GM19455 (cell line): ENCODE measurements at regions not wholly inside any gene's neighbourhood (a gene's known extent, or its start where the extent isn't known, plus 50 kb on each side); places are given as distances from the start of the nearest gene placed in this dataset.
"Not testable (repeated sequence)": the region's sequence is repeated elsewhere in the genome, so short reads cannot be mapped to it uniquely, and the experiment has no call there.

Source experiments
- ATAC-seq: cut with Tn5 transposase; IDR thresholded peaks from one replicate; pipeline ENCODE4 v1.9.1; 2021; ENCODE audit not compliant: unreplicated experiment

DNA sequence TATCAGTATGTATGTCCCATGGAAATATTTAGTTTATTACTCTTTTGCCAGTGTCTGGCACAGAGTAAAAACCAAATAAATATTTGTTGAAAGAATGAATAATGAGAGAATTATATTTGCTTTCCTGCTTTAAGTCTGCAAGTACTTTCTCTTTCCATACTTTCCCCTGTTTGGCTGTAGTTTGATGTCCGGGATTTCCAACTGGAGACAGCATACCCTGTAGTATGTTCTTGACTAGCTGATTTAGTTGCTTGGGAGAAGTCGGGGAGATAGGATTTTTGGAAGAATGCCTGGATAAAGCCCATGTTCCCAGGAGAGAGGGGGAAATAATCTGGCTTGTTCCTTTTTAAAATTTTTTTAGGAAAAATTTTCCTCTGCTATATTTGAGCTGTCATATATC, 516.1 kb downstream of the CCSER2 start:
- no peak for ATAC-seq

DNA sequence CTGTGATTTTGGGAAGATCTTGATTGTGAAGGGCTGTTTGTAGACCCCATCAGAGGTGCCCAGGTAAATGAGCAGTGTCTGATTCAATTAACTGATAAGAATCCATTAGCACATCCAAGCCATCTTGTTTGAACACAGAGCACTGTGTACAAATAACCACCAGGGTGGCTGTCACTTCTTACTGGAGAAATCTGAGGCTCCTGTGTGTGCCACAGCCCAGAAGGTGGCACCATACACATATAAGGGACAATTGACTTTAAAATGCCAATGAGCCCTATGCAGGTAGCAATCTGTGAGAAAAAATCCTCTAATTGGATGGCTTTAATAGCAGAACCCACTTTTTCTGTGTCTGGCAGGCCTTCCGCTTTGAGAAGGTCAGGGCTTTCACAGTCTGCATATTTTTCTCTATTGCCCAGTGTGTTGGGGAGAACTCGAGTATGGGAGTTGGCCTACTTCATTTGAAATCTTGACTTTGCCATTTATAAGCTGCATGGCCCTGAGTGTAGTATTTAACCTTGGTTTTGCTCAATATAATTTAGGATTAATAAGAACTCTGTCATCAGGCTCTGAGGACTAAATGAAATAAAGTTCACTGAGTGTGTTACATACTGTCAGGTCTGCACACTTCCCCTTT, 517.4 kb downstream of the CCSER2 start:
- ATAC-seq: no peak

DNA sequence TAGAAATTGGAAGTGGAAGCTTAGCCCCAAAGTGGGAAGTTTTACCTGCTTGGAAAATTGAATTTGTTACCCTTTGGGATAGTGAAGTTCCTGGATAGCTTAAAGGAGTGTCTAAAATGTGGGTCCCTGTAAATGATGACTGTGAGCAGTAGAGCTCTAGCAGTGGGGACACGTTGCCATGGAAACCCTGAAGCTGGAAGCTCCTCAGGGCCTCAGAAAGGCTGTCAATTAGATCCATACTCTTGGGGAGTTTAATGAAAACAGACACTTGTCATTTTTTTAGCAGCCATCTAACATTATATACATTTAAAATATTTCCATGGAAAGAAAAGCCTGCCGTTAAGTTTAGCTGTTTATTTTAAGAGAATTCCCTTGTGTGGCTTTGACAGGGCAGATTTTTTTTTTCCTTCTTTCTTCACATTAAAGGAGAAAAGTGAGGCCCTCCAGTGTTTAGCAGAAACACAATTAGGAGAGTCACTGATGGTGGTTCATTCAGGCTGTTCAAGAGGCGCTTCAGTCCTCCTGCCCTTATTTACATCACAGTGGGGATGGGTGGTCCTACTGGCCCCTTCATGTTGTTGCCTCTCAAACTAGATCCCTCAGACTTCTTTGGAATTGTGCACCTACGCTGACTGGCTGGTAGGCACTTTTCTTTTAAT, 518.4 kb downstream of the CCSER2 start:
- no peak for ATAC-seq

DNA sequence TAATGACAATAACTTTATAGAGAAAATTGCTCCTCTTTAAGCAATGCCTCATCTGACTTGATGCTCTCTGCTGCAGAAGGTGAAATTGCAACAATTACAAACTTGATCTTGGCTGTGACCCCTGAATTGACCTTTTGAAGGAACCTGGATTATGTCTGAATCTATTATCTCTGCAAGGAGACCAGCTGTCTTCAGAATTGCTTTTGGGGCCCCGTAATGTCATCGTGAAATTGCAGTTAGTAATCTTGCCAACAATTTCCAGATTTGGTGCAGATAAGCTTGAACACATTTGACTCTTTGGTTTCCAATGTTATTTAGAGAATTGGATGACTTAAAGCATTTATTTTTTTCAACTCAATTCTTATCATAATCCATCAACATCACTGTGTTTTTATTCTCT, 520.6 kb downstream of the CCSER2 start:
- no peak for ATAC-seq

DNA sequence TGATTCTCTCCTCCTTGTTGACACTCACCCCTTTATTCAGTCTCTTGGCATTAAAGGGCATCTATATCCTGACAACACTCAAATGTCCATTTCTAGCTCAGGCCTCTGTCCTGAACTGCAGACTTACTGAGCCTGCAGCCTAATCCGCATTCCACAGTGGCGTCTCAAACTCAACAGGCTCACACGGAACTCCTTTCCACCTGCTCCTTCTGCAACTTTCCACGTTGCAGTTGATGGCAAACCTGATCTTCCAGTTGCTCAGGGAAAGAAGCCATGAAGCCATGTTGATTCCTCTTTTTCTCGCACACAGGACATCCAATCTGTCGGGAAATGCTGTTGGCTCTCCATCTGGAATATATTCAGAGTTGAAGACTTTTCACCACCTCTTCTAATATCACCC, 522.4 kb downstream of the CCSER2 start:
- ATAC-seq: no peak

DNA sequence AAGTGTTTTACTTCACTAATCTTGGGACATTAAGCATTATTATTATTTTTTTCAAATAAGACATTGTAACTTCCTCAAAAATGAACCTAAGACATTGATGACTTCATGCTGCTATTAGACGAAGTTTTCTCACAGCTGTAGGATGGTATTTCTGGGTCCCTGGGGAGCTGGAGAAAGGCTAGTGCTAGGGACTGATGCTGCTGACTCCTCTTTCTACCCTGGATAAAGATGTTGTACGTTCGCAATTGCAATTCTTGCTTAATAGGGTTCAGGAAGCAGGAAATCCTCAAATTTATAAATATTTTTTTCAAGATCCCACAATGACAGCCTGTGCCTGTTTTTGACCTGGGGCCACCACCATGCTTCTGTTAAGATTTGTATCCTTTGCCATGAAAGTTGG, 526.0 kb downstream of the CCSER2 start:
- no peak for ATAC-seq

DNA sequence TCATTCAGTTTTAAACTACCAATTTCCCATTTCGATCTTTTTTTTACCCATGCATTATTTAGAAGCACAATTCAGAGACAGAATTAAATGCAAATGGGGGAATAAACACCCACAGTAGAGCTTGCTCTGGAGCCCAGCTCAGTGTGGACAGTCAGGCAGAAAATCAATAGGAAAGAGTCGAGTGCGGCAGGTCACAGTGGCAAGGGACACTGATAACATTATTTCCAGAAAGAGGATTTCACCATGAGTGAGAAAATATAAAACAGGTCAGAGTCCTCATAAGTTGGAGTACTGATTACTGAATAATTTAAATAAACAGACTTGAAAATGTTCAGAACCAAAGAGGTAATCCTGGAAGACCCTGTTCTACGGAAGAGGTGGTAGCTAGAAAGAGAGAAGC, 532.5 kb downstream of the CCSER2 start:
- no peak for ATAC-seq

DNA sequence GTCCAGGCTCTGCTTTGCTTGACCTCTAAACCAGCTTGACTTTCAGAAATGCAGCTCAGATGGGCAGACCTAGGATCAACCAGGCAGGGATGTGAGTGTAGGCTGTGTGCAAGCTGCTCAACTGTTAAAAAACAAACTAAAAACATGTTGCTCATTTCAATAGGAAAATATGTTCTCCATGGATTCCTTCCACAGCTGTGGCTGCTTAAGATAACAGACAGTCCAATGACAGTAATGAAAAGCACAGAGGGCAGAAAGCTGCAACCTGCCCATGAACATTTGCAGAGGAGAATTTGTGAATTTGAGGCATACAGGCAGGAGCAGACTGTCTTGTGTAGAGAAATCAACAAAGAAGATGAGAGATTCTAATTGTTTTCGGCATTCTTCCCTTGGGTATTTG, 534.2 kb downstream of the CCSER2 start:
- no peak for ATAC-seq

DNA sequence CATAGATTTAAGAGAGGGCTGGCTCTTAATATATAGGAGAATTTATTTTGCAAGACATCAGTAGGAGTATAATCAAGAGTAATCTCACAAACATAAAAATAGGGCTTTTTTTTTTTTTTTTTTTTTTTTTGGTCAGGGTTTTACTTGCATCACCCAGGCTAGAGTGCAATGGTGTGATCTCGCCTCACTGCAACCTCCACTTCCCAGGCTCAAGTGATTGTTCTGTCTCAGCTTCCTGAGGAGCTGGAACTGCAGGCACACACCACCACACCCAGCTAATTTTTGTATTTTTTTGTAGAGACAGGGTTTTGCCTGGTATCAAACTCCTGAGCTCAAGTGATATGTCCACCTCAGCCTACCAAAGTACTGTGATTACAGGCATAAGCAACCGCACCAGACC, 535.3 kb downstream of the CCSER2 start:
- ATAC-seq: no peak

DNA sequence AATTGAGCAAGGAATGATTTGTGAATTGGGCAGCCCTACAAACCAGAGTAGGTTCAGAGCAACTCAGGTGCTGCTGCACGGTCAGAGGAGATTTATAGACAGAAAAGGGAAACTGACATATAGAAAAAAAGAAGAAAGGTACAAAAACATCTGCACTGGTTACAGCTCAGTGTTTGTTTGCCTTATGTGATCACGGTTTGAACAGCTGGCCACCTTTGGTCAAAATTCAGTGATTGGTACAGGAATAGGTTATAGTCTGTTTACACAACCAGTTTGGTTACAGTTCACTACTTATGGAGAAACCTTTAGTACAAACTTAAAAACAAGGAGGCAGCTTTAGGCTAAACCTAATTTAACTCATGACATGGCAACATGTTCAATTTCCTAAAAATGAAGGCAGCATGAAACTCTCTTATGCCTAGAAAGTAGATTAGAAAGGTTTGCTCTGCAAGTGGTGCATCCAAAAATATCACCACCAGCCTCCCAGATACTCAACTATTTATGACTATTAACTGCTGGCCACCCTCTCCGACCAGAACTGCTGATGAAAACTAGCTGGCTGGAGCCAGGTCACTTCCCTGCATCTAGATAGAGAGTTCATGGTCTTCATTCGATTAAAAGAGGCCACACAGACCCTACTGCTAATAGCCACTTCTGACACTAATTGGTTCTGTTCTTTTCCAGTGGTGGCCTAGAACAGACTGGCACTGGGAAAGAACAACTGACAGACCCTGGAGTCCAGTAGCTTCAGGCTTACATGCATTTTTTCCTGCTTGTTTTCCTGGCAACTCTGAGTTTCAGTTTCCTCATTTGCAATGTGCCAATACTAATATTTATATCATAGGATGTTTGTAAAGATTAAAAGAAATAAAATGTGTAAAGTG, 548.0 kb downstream of the CCSER2 start:
- no peak for ATAC-seq

DNA sequence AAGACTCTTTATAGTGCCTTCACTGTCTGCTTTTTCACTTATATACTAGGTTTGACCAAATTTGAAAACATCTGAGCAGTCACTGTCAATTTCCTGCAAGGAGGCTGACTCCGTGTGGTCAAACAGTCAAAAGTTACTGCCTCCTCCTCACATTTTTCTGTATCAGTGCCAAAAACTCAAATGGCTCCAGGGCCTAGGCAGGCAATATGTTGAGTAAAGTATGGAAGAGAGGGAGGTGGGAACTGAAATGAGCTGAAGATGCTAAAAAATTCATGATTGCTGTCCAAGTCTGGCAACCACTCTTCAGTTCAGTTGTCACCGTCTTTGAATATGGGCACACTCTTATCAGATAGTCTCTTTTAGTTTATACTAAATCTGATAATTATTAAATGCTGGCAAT, 551.6 kb downstream of the CCSER2 start:
- no peak for ATAC-seq

DNA sequence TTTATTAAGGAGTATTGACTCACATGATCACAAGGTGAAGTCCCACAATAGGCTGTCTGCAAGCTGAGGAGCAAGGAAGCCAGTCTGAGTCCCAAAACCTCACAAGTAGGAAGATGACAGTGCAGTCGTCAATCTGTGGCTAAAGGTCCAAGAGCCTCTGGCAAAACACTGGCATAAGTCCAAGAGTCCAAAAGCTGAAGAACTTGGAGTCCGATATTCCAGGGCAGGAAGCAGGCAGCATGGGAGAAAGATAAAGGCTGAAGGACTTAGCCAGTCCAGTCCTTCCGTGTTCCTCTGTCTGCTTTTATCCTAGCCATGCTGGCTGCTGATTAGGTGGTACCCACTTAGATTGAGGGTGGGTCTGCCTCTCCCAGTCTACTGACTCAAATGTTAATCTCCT, 553.3 kb downstream of the CCSER2 start:
- ATAC-seq: not testable (repeated sequence)

DNA sequence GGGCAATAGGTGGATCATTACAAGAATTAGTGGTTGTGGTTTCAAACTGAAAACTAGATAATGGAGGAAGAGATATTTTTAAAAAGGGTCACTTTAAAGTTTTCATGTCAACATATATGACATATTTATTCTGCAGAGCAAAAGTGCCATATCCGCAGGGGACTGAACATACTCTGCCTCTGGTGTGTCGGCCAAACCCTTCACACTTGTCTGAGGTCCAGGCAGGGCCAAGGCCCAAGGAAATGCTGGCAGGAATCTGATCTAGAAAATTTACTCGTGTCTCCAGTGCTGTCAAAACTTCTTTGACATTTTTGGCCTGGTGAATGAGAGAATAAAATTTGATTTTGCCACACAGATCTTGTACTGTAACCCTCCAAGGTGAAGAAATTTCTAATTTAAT, 562.3 kb downstream of the CCSER2 start:
- no peak for ATAC-seq

DNA sequence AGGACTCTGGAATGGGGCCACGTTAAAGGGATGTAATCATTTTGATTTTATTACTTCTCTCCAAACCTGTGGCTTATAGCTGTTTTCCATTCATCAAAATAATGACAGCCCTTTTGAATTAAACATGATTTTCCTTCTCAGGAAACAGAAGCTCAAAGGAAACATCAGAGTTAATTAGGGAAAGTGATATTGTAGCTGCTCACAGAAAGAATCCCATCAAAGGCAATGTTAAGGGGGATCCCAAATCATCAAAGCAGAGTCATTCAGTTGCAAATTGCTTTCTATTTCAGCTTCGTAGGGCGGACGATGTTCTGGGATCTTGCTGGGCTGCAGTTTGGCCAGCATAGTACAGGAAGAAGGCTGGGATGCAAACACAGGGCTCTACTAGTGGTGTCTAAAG, 563.2 kb downstream of the CCSER2 start:
- no peak for ATAC-seq

DNA sequence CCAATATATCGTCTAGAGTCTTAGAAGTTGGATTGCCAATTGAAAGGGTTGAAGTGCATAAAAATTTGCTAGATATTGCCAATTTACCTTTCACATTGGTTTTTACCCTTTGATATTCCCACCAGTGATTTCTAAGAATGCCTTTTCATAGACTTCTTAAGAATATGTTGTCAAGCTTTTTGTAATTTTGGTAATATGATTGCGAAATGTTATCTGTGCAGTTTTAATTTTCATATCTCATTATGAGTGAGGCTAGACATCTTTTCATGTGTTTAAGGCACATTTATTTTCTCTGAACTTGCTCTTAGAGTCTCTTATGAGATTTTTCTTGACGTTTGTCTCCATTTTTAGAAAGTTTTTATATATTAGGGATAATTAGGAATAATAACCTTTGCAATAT, 567.2 kb downstream of the CCSER2 start:
- no peak for ATAC-seq

DNA sequence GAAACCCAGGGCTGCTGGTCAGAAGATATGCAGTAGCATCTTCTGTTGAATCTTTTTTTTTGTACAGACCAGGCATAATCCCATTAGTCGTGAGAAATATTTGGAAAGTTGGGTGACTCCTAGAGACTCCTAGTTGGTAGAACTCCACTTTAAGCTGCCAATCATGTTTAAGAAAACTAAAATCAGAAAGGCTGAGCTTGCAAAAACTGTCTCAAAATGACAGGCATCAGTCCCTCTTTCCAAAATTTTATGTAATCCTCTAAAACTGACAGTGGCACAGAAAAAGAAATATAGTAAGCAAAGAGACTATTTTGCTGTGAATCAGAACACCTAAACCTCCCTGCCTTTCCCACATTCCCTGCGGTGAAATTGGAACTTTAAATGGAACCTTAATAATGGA, 568.5 kb downstream of the CCSER2 start:
- ATAC-seq: no peak

DNA sequence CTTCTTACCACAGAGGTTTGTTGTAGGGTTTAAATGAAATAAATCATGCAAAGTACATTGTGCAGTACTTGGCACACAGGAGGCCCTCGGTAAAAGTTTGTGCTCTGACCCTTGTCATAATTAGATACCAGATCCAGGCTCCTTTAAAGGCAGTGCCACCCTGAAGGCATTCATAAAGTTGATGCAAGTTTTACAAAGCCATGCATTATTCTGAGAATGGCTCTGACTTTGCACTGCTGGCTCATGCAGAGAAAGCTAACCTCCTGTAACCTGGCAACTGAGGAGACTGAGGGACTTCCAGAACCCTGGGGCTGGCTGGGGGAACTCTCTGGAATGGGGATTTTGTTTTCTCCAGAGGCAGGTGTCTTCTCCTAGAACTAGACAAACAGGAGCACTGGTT, 570.9 kb downstream of the CCSER2 start:
- ATAC-seq: no peak

DNA sequence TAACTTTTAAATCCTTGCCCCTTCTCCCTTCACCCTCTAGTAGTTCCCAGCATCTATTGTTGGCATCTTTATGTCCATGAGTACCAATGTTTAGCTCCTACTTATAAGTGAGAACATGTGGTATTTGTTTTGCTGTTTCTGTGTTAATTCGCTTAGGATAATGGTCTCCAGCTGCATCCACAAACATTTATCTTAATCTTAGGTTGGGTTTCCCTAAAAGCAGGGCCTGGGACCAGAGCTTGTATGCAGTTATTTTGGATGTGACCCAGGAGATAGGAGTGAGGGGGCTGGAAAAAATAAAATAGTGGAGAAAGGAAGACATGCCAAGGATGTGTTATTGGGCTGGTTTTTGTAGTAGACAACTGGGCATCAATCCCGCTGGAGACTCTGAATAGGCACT, 571.8 kb downstream of the CCSER2 start:
- no peak for ATAC-seq

DNA sequence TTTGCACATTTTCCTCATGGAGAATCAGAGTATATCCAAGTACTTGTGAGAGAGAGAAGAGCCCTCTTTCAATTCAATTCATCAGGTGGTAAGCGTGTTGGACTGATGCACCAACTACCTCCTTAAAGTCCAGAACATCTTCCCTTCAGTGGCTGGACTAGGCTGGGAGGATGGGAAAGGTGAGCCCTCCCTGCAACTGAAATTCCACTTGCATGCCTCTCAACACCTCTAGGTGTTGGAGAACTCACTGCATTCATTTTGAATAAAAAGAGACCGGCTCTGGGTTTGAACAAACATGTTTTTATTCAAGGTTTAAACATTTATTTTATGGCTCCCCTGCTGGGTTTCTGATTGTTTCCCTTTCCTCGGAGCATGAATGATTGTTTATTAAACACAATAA, 573.5 kb downstream of the CCSER2 start:
- ATAC-seq: no peak

DNA sequence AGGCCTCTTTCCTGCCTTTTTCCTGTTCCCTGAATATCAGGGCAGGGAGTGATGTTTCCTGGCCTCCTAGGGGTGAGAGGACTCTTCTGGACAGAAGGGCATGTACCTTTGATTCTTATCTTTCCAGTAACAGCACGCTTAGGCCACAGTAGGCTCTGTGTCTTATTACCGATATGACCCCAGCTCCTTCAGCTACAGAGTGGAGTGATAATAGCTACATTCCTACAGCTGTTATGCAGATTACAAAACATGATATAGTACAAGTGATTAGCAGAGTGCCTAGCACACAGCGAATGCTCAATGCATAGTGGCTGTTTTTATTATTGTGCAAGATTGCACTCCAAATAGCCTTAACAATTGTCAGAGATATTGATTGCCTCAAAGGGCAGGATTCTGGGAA, 574.2 kb downstream of the CCSER2 start:
- ATAC-seq: no peak

DNA sequence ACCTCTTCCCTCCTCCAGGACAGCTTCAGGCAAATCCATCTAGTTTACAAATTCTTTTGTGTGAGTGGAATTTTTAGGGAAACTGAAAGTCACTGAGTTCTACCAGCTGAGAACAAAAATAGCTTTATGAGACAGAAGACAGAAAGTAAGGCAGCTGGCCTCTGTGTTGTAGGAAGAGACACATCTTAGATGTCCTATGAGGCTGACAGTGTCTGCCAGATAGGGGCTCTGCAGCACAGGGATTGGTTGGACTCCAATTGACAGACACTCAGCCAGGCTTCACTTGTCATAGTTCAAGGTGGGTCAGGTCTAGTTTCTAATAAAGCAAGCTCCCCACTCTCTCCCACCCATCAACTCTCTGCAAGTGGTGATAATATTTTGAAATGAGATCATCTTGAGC, 574.9 kb downstream of the CCSER2 start:
- ATAC-seq: no peak

DNA sequence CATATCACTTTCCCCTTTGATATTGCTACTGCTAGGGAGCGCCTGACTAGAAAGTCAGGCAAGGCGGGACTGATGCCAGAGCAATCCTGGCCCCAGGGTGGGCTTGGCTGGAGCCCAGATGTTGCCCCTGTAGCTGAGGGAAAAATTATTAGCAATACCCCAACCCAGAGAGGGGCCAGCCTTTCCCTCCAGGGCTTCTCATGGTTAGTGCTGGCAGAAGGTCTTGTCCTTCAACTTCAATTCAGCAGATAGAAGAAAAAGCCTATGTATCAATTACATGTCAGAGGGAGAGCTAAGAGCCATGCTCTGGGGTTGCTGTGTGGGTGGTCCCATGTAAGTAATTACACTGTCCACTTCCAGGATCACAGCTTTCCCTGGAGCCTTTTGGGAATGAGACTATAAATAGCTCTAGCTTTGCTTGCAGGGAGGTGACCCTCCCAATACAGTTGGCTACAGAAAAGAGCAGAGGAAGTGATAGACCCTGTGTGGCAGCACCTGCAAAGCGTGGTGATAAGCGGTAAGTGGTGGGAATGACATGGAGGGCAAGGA, 579.1 kb downstream of the CCSER2 start:
- ATAC-seq: no peak
